HCT116 (cell line): ENCODE measurements at regions not wholly inside any gene's neighbourhood (a gene's known extent, or its start where the extent isn't known, plus 50 kb on each side); places are given as distances from the start of the nearest gene placed in this dataset.

Experiments used
- ATAC-seq: fragments of 200-7000 bp; cut with Tn5 transposase; 2 replicates; pipeline ENCODE4 v1.9.1; 2020; ENCODE audit warnings: mild to moderate bottlenecking, moderate library complexity
- BruUV-seq: library from RNA; stranded (reverse); fragments of 400-500 nt; replicated peaks from 2 replicates; lab custom pipeline; 2021; lab: Mats Ljungman, UMichigan
- CTCF ChIA-PET: fragments of 300-600 bp; sonication (Branson Sonifier 250); formaldehyde crosslinking; loops from one replicate; lab custom pipeline; 2021; ENCODE audit warnings: antibody characterized with exemption; lab: Charles Lee
- POLR2A ChIA-PET: fragments of 300-600, 350-600 bp; sonication (Branson Sonifier 250); formaldehyde crosslinking; loops from one replicate; lab custom pipeline; 2021; ENCODE audit warnings: antibody characterized with exemption; lab: Charles Lee
- RAD21 ChIA-PET, 2 experiments: fragments of 300-600 bp; sonication (Branson Sonifier 250); formaldehyde crosslinking; loops; one replicate each; lab custom pipeline; 2023; ENCODE audit warnings: low total read pairs in 2 of 2; ENCODE audit not compliant: uncharacterized antibody in 2 of 2, unreplicated experiment in 2 of 2, low non-redundant PET in 1 of 2; lab: Charles Lee
- DNase-seq: peaks from one replicate; pipeline ENCODE4 v3.0.0-alpha.2; 2010; ENCODE audit warnings: low read depth, low spot score
- H2AFZ ChIP-seq: fragments of 200-600 bp; shearing (Covaris generic), sonication (generic); 2 replicates; pipeline ENCODE4 v1.6.1; 2017; ENCODE audit warnings: low read depth, mixed run types, mixed read lengths, antibody characterized with exemption, low read length; ENCODE audit not compliant: poor library complexity, severe bottlenecking
- H3K27ac ChIP-seq: 2 replicates; pipeline ENCODE4 v1.5.1; 2012; ENCODE audit warnings: low read depth, low read length
- H3K27me3 ChIP-seq: fragments of 200-600 bp; sonication (generic); 2 replicates; pipeline ENCODE4 v1.6.1; 2016; ENCODE audit warnings: mixed run types, low read length, mixed read lengths; ENCODE audit not compliant: insufficient read depth
- H3K36me3 ChIP-seq, 2 experiments: fragments of 200-500 bp in 1 of 2; fragments of 200-600 bp in 1 of 2; sonication (Bioruptor generic) in 1 of 2; sonication (generic) in 1 of 2; 2 replicates each; pipeline versions ENCODE4 v1.5.1 to v1.6.1; 2014 to 2016; ENCODE audit warnings: low read length in 2 of 2, inconsistent platforms in 1 of 2, mixed read lengths in 1 of 2, mixed run types in 1 of 2; ENCODE audit not compliant: insufficient read depth in 2 of 2, control insufficient read depth in 1 of 2
- H3K4me1 ChIP-seq, 2 experiments: fragments of 200-600 bp in 1 of 2; sonication (generic) in 1 of 2; 2 replicates each; pipeline versions ENCODE4 v1.5.1 to v1.6.1; 2012 to 2017; ENCODE audit warnings: low read length in 2 of 2, inconsistent platforms in 1 of 2, mild to moderate bottlenecking in 1 of 2, mixed read lengths in 1 of 2, mixed run types in 1 of 2, moderate library complexity in 1 of 2; ENCODE audit not compliant: insufficient read depth in 2 of 2, control insufficient read depth in 1 of 2
- H3K4me2 ChIP-seq: fragments of 200-600 bp; sonication (generic); 2 replicates; pipeline ENCODE4 v1.6.1; 2017; ENCODE audit warnings: mixed run types, low read length, mixed read lengths
- H3K4me3 ChIP-seq, 2 experiments: fragments of 200-600 bp in 1 of 2; sonication (generic) in 1 of 2; replicated peaks in 1 of 2; 2 replicates each; pipeline ENCODE4 v1.5.1; 2011 to 2016; ENCODE audit warnings: low read length in 2 of 2, control low read depth in 1 of 2, low read depth in 1 of 2, mild to moderate bottlenecking in 1 of 2, mixed read lengths in 1 of 2, mixed run types in 1 of 2
- H3K79me2 ChIP-seq: fragments of 200-600 bp; sonication (generic); 2 replicates; pipeline ENCODE4 v1.6.1; 2017; ENCODE audit warnings: mild to moderate bottlenecking, mixed run types, low read length, moderate library complexity, mixed read lengths; ENCODE audit not compliant: insufficient read depth
- H3K9ac ChIP-seq: fragments of 200-600 bp; sonication (generic); 2 replicates; pipeline ENCODE4 v1.6.1; 2016; ENCODE audit warnings: low read length, mixed read lengths
- H3K9me2 ChIP-seq: fragments of 200-600 bp; sonication (generic), shearing (Covaris generic); 2 replicates; pipeline ENCODE4 v1.6.1; 2017; ENCODE audit warnings: mixed run types, mild to moderate bottlenecking, moderate library complexity; ENCODE audit not compliant: insufficient read depth
- H3K9me3 ChIP-seq, 2 experiments: fragments of 200-500 bp in 1 of 2; fragments of 200-600 bp in 1 of 2; sonication (Bioruptor generic) in 1 of 2; sonication (generic) in 1 of 2; 2 replicates each; pipeline ENCODE4 v1.6.1; 2014 to 2017; ENCODE audit warnings: low read length in 2 of 2, mixed read lengths in 2 of 2, inconsistent platforms in 1 of 2, low read depth in 1 of 2, mild to moderate bottlenecking in 1 of 2, mixed run types in 1 of 2, moderate library complexity in 1 of 2; ENCODE audit not compliant: control insufficient read depth in 1 of 2, insufficient read depth in 1 of 2
- H4K20me1 ChIP-seq: fragments of 200-600 bp; sonication (generic), shearing (Covaris generic); 2 replicates; pipeline ENCODE4 v1.6.1; 2017; ENCODE audit warnings: mixed run types, mild to moderate bottlenecking, moderate library complexity; ENCODE audit not compliant: insufficient read depth
- CTCF ChIP-seq, 3 experiments: fragments of 200-600 bp in 1 of 3; sonication (generic) in 1 of 3; IDR thresholded peaks in 2 of 3; conservative IDR thresholded peaks in 1 of 3; 2 replicates each; pipeline ENCODE4 v1.5.1; 2012 to 2017; ENCODE audit warnings: low read depth in 2 of 3, low read length in 2 of 3, antibody characterized with exemption in 1 of 3, borderline replicate concordance in 1 of 3, control low read depth in 1 of 3, mild to moderate bottlenecking in 1 of 3, mixed read lengths in 1 of 3, mixed run types in 1 of 3, moderate library complexity in 1 of 3; ENCODE audit not compliant: insufficient read depth in 1 of 3
- EGR1 ChIP-seq: IDR thresholded peaks from 2 replicates; pipeline ENCODE4 v1.6.1; 2012; ENCODE audit warnings: low read depth
- ELF1 ChIP-seq: IDR thresholded peaks from 2 replicates; pipeline ENCODE4 v1.6.1; 2012; ENCODE audit warnings: low read depth, borderline replicate concordance
- EZH2 ChIP-seq: fragments of 200-600 bp; sonication (generic); IDR thresholded peaks from 2 replicates; pipeline ENCODE4 v1.6.1; 2017; ENCODE audit warnings: antibody characterized with exemption, mixed run types
- EZH2phosphoT487 ChIP-seq: fragments of 200-600 bp; IDR thresholded peaks from 2 replicates; pipeline ENCODE4 v1.6.1; 2018; ENCODE audit warnings: antibody characterized with exemption, borderline replicate concordance
- FOSL1 ChIP-seq: IDR thresholded peaks from 2 replicates; pipeline ENCODE4 v1.6.1; 2012; ENCODE audit warnings: low read depth
- JUND ChIP-seq: IDR thresholded peaks from 2 replicates; pipeline ENCODE4 v1.6.1; 2012
- POLR2A ChIP-seq: IDR thresholded peaks from 2 replicates; pipeline ENCODE4 v1.7.0; 2011; ENCODE audit warnings: borderline replicate concordance; ENCODE audit not compliant: insufficient read depth, insufficient read length; ENCODE audit errors: extremely low read depth
- POLR2AphosphoS5 ChIP-seq: IDR thresholded peaks from 2 replicates; pipeline ENCODE4 v1.6.1; 2011; ENCODE audit warnings: mild to moderate bottlenecking, low read depth, low read length, moderate library complexity
- SRF ChIP-seq: IDR thresholded peaks from 2 replicates; pipeline ENCODE4 v1.6.1; 2012; ENCODE audit warnings: low read depth
- TCF7L2 ChIP-seq: IDR thresholded peaks from 2 replicates; pipeline ENCODE4 v1.7.0; 2011; ENCODE audit warnings: borderline replicate concordance, inconsistent platforms; ENCODE audit not compliant: insufficient read depth, insufficient read length; ENCODE audit errors: extremely low read depth
- ZFX ChIP-seq: fragments of 450-650 bp; IDR thresholded peaks from 2 replicates; pipeline ENCODE4 v1.6.1; 2017
- ZNF274 ChIP-seq: fragments of 200-500 bp; sonication (Bioruptor generic); IDR thresholded peaks from 2 replicates; pipeline ENCODE4 v1.6.1; 2014; ENCODE audit warnings: mild to moderate bottlenecking, low read depth, low read length, inconsistent platforms
- intact Hi-C: fragments of 100-400 bp; cut with micrococcal nuclease; formaldehyde crosslinking; loops from 2 replicates; pipeline ENCODE4 v1.10.0; 2022
- TF ChIP-seq, protein P1 (sequence below): IDR thresholded peaks from 2 replicates; pipeline ENCODE4 v1.6.1; 2012
- TF ChIP-seq, protein P2 (sequence below): IDR thresholded peaks from 2 replicates; pipeline ENCODE4 v1.6.1; 2012; ENCODE audit warnings: low read depth

- ATAC-seq, result no peak
- no peaks in the 10 kb centered on the region for H3K79me2 ChIP-seq
- intact Hi-C loops, result no loop called here
- ChIA-PET RAD21 (no interaction called here), CTCF (no interaction called here), POLR2A (no interaction called here)
- no peak overlapping the region for H2AFZ ChIP-seq
- no TSS peak for BruUV-seq
- TF ChIP-seq EZH2, result no peak
- TF ChIP-seq, protein P1, sequence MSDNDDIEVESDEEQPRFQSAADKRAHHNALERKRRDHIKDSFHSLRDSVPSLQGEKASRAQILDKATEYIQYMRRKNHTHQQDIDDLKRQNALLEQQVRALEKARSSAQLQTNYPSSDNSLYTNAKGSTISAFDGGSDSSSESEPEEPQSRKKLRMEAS, result no peak
- H3K4me3 ChIP-seq, result no peak overlapping the region
- H4K20me1 ChIP-seq, result no peaks in the 10 kb centered on the region
- H3K9me3 ChIP-seq, result no peaks in the 10 kb centered on the region
- no peaks in the 10 kb centered on the region for H3K4me1 ChIP-seq
- no peaks in the 10 kb centered on the region for H3K9me2 ChIP-seq
- H3K36me3 ChIP-seq, result no peaks in the 10 kb centered on the region
- H3K27ac ChIP-seq, result no peak overlapping the region
- DNase-seq, result no peak
- H3K9ac ChIP-seq, result no peak overlapping the region
- H3K4me2 ChIP-seq, result no peak overlapping the region
- H3K27me3 ChIP-seq, result peaks cover 26% of the 10 kb centered on the region; the same call in 1 of the 2 replicates
These were observed 84.7 kb upstream of the HEPHL1 start for GRCh38 chr11:93936460-93936859.

- peaks cover 26% of the 10 kb centered on the region; the same call in 1 of the 2 replicates for H3K27me3 ChIP-seq
- RAD21 ChIA-PET, result no interaction called here
- intact Hi-C loops, result no loop called here
- DNase-seq, result no peak
- CTCF ChIA-PET, result no interaction called here
- H3K9me3 ChIP-seq, result no peaks in the 10 kb centered on the region
- BruUV-seq, result no TSS peak
- no peaks in the 10 kb centered on the region for H3K36me3 ChIP-seq
- H3K9ac ChIP-seq, result no peak overlapping the region
- H4K20me1 ChIP-seq, result no peaks in the 10 kb centered on the region
- no peak overlapping the region for H3K4me2 ChIP-seq
- H3K4me1 ChIP-seq, result no peaks in the 10 kb centered on the region
- no peak overlapping the region for H3K27ac ChIP-seq
- no peaks in the 10 kb centered on the region for H3K9me2 ChIP-seq
- no peak overlapping the region for H3K4me3 ChIP-seq
- no peak overlapping the region for H2AFZ ChIP-seq
- no peak for ATAC-seq
- no peaks in the 10 kb centered on the region for H3K79me2 ChIP-seq
- POLR2A ChIA-PET, result no interaction called here
- TF ChIP-seq ELF1 (no peak), FOSL1 (no peak), POLR2A (no peak), JUND (no peak), ZFX (no peak), POLR2AphosphoS5 (no peak), EZH2 (no peak), ZNF274 (no peak), TCF7L2 (no peak), CTCF (IDR thresholded peaks at IDR 0.05 in 2 of 3, conservative IDR thresholded peaks at IDR 0.05 in 1 of 3; ENCODE audit: borderline replicate concordance in 1 of 3, insufficient read depth in 1 of 3, low read depth in 2 of 3, low read length in 2 of 3) (no peak), SRF (no peak), EGR1 (no peak), EZH2phosphoT487 (no peak)
- TF ChIP-seq, protein P2, sequence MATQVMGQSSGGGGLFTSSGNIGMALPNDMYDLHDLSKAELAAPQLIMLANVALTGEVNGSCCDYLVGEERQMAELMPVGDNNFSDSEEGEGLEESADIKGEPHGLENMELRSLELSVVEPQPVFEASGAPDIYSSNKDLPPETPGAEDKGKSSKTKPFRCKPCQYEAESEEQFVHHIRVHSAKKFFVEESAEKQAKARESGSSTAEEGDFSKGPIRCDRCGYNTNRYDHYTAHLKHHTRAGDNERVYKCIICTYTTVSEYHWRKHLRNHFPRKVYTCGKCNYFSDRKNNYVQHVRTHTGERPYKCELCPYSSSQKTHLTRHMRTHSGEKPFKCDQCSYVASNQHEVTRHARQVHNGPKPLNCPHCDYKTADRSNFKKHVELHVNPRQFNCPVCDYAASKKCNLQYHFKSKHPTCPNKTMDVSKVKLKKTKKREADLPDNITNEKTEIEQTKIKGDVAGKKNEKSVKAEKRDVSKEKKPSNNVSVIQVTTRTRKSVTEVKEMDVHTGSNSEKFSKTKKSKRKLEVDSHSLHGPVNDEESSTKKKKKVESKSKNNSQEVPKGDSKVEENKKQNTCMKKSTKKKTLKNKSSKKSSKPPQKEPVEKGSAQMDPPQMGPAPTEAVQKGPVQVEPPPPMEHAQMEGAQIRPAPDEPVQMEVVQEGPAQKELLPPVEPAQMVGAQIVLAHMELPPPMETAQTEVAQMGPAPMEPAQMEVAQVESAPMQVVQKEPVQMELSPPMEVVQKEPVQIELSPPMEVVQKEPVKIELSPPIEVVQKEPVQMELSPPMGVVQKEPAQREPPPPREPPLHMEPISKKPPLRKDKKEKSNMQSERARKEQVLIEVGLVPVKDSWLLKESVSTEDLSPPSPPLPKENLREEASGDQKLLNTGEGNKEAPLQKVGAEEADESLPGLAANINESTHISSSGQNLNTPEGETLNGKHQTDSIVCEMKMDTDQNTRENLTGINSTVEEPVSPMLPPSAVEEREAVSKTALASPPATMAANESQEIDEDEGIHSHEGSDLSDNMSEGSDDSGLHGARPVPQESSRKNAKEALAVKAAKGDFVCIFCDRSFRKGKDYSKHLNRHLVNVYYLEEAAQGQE, result no peak
These were observed 81.9 kb upstream of the HEPHL1 start for GRCh38 chr11:93939084-93939760.
